Neuronal stem cell (in vitro differentiated cells): ENCODE measurements at regions not wholly inside any gene's neighbourhood (a gene's known extent, or its start where the extent isn't known, plus 50 kb on each side); places are given as distances from the start of the nearest gene placed in this dataset.

ENCODE experiments used
- DNase-seq: peaks from one replicate; pipeline ENCODE4 v3.0.0-alpha.2; 2013; ENCODE audit warnings: low spot score
- H2AFZ ChIP-seq: one replicate; pipeline ENCODE4 v1.6.1; 2013; ENCODE audit warnings: mild to moderate bottlenecking, low read length, inconsistent platforms
- H2AK5ac ChIP-seq: 2 replicates; pipeline ENCODE4 v1.6.1; 2013; ENCODE audit warnings: low read depth, mild to moderate bottlenecking, inconsistent platforms, low read length, moderate library complexity, mixed read lengths
- H2BK120ac ChIP-seq: 2 replicates; pipeline ENCODE4 v1.6.1; 2013; ENCODE audit warnings: low read depth, mild to moderate bottlenecking, inconsistent platforms, low read length, moderate library complexity, mixed read lengths
- H2BK12ac ChIP-seq: one replicate; pipeline ENCODE4 v1.6.1; 2013; ENCODE audit warnings: low read length, inconsistent platforms
- H2BK15ac ChIP-seq: 2 replicates; pipeline ENCODE4 v1.6.1; 2013; ENCODE audit warnings: mild to moderate bottlenecking, low read length, inconsistent platforms, mixed read lengths
- H2BK5ac ChIP-seq: one replicate; pipeline ENCODE4 v1.6.1; 2013; ENCODE audit warnings: inconsistent platforms, mild to moderate bottlenecking, low read length, moderate library complexity
- H3K14ac ChIP-seq: one replicate; pipeline ENCODE4 v1.6.1; 2013; ENCODE audit warnings: low read length, inconsistent platforms
- H3K18ac ChIP-seq: 2 replicates; pipeline ENCODE4 v1.6.1; 2013; ENCODE audit warnings: low read length, inconsistent platforms
- H3K23ac ChIP-seq: 2 replicates; pipeline ENCODE4 v1.6.1; 2013; ENCODE audit warnings: low read depth, mild to moderate bottlenecking, mixed read lengths, low read length, inconsistent platforms; ENCODE audit not compliant: poor library complexity
- H3K27ac ChIP-seq: replicated peaks from 3 replicates; pipeline ENCODE4 v1.5.1; 2013; ENCODE audit warnings: low read length, inconsistent platforms
- H3K27me3 ChIP-seq, 3 experiments: 2 replicates each; pipeline ENCODE4 v1.6.1; 2013; ENCODE audit warnings: low read length in 3 of 3, mild to moderate bottlenecking in 2 of 3, inconsistent platforms in 1 of 3, low read depth in 1 of 3, mixed read lengths in 1 of 3, moderate library complexity in 1 of 3; ENCODE audit not compliant: control insufficient read depth in 3 of 3, insufficient read depth in 3 of 3
- H3K36me3 ChIP-seq, 2 donors: replicated peaks in 1 of 2; 2 replicates each; pipeline ENCODE4 v1.6.1; 2013; ENCODE audit warnings: low read length in 2 of 2; ENCODE audit not compliant: control insufficient read depth in 2 of 2, insufficient read depth in 2 of 2
- H3K4ac ChIP-seq: 2 replicates; pipeline ENCODE4 v1.6.1; 2013; ENCODE audit warnings: inconsistent platforms, mild to moderate bottlenecking, low read length, moderate library complexity
- H3K4me1 ChIP-seq, 2 donors: 1 replicate in 1 of 2; 2 replicates in 1 of 2; pipeline ENCODE4 v1.6.1; 2013; ENCODE audit warnings: low read length in 2 of 2, low read depth in 1 of 2; ENCODE audit not compliant: control insufficient read depth in 2 of 2, insufficient read depth in 1 of 2
- H3K4me2 ChIP-seq: one replicate; pipeline ENCODE4 v1.6.1; 2013; ENCODE audit warnings: mild to moderate bottlenecking, low read length, inconsistent platforms; ENCODE audit not compliant: insufficient read depth, poor library complexity, severe bottlenecking
- H3K4me3 ChIP-seq, 2 donors: 2 replicates each; pipeline ENCODE4 v1.5.1; 2013; ENCODE audit warnings: low read length in 2 of 2, mild to moderate bottlenecking in 2 of 2, inconsistent platforms in 1 of 2, moderate library complexity in 1 of 2
- H3K79me1 ChIP-seq: one replicate; pipeline ENCODE4 v1.6.1; 2013; ENCODE audit warnings: low read depth, mild to moderate bottlenecking, inconsistent platforms, low read length, moderate library complexity
- H3K9ac ChIP-seq: one replicate; pipeline ENCODE4 v1.6.1; 2013; ENCODE audit warnings: mild to moderate bottlenecking, low read depth, low read length, inconsistent platforms; ENCODE audit not compliant: poor library complexity
- H3K9me3 ChIP-seq, 2 donors: replicated peaks in 1 of 2; 2 replicates each; pipeline versions ENCODE3 to v1.6.1; 2013; ENCODE audit warnings: low read length in 2 of 2, mild to moderate bottlenecking in 2 of 2, inconsistent platforms in 1 of 2, low read depth in 1 of 2, mixed read lengths in 1 of 2, moderate library complexity in 1 of 2; ENCODE audit not compliant: control insufficient read depth in 2 of 2, insufficient read depth in 1 of 2
- H4K8ac ChIP-seq: one replicate; pipeline ENCODE4 v1.6.1; 2013; ENCODE audit warnings: low read depth, mild to moderate bottlenecking, inconsistent platforms, low read length, moderate library complexity
- H4K91ac ChIP-seq: one replicate; pipeline ENCODE4 v1.6.1; 2013; ENCODE audit warnings: low read length, low read depth, mild to moderate bottlenecking, inconsistent platforms; ENCODE audit not compliant: poor library complexity
- WGBS, 2 donors: extraction: QIAGEN DNeasy Blood & Tissue Kit; methylation state at CpG; one replicate each; pipeline ENCODE4 v1.1.7; 2013; ENCODE audit warnings: missing lambda C conversion rate in 2 of 2, mixed read lengths in 1 of 2; ENCODE audit not compliant: insufficient read length in 2 of 2, insufficient replicate concordance in 1 of 2; ENCODE audit errors: extremely low coverage in 2 of 2; 5-methylcytosine and 5-hydroxymethylcytosine counted together

DNA sequence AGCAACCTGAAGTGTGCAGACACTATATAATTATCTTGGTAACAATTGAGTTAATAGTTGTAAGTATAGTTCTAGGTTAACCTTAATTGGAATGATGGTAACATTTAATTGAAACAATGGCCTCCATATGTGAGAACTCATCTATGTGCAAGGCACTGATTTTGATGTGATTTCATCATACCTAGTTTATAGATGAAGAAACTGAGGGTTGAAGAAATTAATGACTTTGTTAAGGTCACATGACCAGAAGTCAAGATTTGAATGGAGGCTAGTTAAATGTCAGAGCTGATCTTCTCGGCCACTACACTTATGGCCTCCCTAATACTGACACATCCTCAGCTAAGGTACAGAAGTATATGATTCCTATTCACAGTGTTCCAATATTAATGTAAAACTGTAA lies 128.2 kb upstream of the PSMD7 start:
- Histone ChIP-seq H2BK15ac (no peak overlapping the region), H2AK5ac (no peak overlapping the region), H3K9ac (no peak overlapping the region), H3K27ac (no peak overlapping the region), H3K18ac (no peak overlapping the region), H3K4ac (no peak overlapping the region), H2AFZ (no peak overlapping the region), H4K91ac (no peak overlapping the region), H3K14ac (no peak overlapping the region), H4K8ac (no peak overlapping the region), H3K4me1 (no peaks in the 10 kb centered on the region), H3K4me2 (no peak overlapping the region), H2BK5ac (no peak overlapping the region), H3K9me3 (no peaks in the 10 kb centered on the region), H2BK12ac (no peak overlapping the region), H3K23ac (no peak overlapping the region), H2BK120ac (no peak overlapping the region), H3K79me1 (no peaks in the 10 kb centered on the region), H3K36me3 (no peaks in the 10 kb centered on the region), H3K27me3 (no peaks in the 10 kb centered on the region), H3K4me3 (no peak overlapping the region)
- no peak for DNase-seq
- WGBS, 2 donors: no CpG with 5 or more reads among the region's 1 CpG

- no peak for DNase-seq
- H2BK5ac ChIP-seq: no peak overlapping the region
- H3K9me3 ChIP-seq: no peaks in the 10 kb centered on the region
- no CpG with 5 or more reads among the region's 2 CpGs for WGBS, 2 donors
- no peak overlapping the region for H4K8ac ChIP-seq
- no peaks in the 10 kb centered on the region for H3K27me3 ChIP-seq
- no peak overlapping the region for H3K4me2 ChIP-seq
- no peak overlapping the region for H4K91ac ChIP-seq
- no peak overlapping the region for H2BK15ac ChIP-seq
- H2BK120ac ChIP-seq: no peak overlapping the region
- H3K9ac ChIP-seq: no peak overlapping the region
- H3K14ac ChIP-seq: no peak overlapping the region
- no peak overlapping the region for H3K4me3 ChIP-seq
- H3K27ac ChIP-seq: no peak overlapping the region
- no peak overlapping the region for H3K4ac ChIP-seq
- no peak overlapping the region for H2AFZ ChIP-seq
- no peaks in the 10 kb centered on the region for H3K36me3 ChIP-seq
- H2AK5ac ChIP-seq: no peak overlapping the region
- no peaks in the 10 kb centered on the region for H3K79me1 ChIP-seq
- H3K23ac ChIP-seq: no peak overlapping the region
- no peaks in the 10 kb centered on the region for H3K4me1 ChIP-seq
- H3K18ac ChIP-seq: no peak overlapping the region
- no peak overlapping the region for H2BK12ac ChIP-seq
Observed at GRCh38 chr16:74166456-74166855, 130.2 kb upstream of the PSMD7 start.

DNA sequence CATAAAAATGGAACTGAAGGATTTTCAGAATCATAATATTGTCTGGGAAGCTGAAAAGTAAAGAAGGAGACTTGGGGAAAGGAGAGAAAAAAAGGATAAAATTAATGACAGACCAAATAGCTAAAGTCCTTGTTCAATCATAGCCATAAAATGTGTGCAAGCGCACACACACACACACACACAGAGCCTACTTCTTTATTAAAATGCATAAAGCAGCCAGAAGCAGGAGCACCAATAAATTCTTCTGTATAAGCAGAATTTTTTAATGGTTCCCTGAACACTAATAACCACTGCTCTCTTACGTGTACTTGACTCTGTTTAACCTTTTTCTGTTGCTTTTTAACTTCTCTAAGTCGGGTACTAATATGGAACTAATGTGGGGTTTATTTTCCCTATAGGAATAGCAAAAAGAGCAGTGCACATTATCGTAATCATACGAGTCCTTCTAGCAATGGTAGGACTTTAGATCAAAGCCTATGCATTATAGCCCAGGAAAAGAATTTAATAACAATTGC lies 131.0 kb upstream of the PSMD7 start:
- Histone ChIP-seq H2BK120ac (no peak overlapping the region), H3K18ac (no peak overlapping the region), H3K4me1 (no peaks in the 10 kb centered on the region), H2BK12ac (no peak overlapping the region), H3K14ac (no peak overlapping the region), H2AFZ (no peak overlapping the region), H3K79me1 (no peaks in the 10 kb centered on the region), H2BK5ac (no peak overlapping the region), H3K4ac (no peak overlapping the region), H3K4me3 (no peak overlapping the region), H3K27me3 (no peaks in the 10 kb centered on the region), H3K9ac (no peak overlapping the region), H3K36me3 (no peaks in the 10 kb centered on the region), H4K8ac (no peak overlapping the region), H4K91ac (no peak overlapping the region), H3K27ac (no peak overlapping the region), H2AK5ac (no peak overlapping the region), H3K9me3 (no peaks in the 10 kb centered on the region), H3K4me2 (no peak overlapping the region), H3K23ac (no peak overlapping the region), H2BK15ac (no peak overlapping the region)
- no peak for DNase-seq
- WGBS, 2 donors: no CpG with 5 or more reads among the region's 5 CpGs

DNA sequence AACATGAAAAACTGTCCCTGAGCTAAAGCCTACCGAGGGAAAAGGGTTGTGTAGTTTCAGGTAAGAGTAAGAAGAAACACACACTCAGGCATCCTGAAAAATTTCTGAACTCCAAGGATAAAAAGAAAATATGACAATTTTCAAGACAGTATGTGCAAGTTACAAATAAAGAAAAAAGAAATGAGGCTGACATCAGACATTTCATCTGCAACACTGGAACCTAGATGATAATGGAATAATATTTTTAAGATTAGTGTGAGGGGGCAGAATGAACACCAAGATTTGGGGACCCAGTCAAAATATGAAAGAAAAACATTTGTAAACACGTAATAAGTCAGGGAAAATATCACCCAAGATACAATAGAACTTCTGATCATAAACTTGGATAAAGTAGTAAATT lies 135.9 kb upstream of the PSMD7 start:
- no peaks in the 10 kb centered on the region for H3K27me3 ChIP-seq

More for the DNA sequence above, 135.9 kb upstream of the PSMD7 start:
- Histone ChIP-seq H3K14ac (no peak overlapping the region), H3K4me1 (no peaks in the 10 kb centered on the region), H3K18ac (no peak overlapping the region), H2BK120ac (no peak overlapping the region), H3K9ac (no peak overlapping the region), H3K4me2 (no peak overlapping the region), H2BK15ac (no peak overlapping the region), H3K9me3 (no peaks in the 10 kb centered on the region), H3K4me3 (no peak overlapping the region), H3K27ac (no peak overlapping the region), H2BK5ac (no peak overlapping the region), H4K8ac (no peak overlapping the region), H3K23ac (no peak overlapping the region), H2AFZ (no peak overlapping the region), H3K4ac (no peak overlapping the region), H3K36me3 (no peaks in the 10 kb centered on the region), H2BK12ac (no peak overlapping the region), H2AK5ac (no peak overlapping the region), H4K91ac (no peak overlapping the region), H3K79me1 (no peaks in the 10 kb centered on the region)
- no CpG with 5 or more reads among the region's 2 CpGs for WGBS, 2 donors
- no peak for DNase-seq
